Gastroesophageal sphincter (tissue), 3 donors: ENCODE measurements at regions not wholly inside any gene's neighbourhood (a gene's known extent, or its start where the extent isn't known, plus 50 kb on each side); places are given as distances from the start of the nearest gene placed in this dataset.

Experiments
- CTCF ChIP-seq, 4 experiments: fragments of 200-600 bp in 2 of 4; fragments of 450-650 bp in 2 of 4; sonication (generic) in 1 of 4; IDR thresholded peaks; one replicate each; pipeline ENCODE4 v1.5.1; 2017 to 2019; ENCODE audit warnings: antibody characterized with exemption in 4 of 4, mild to moderate bottlenecking in 2 of 4, moderate library complexity in 2 of 4
- EP300 ChIP-seq: sonication (generic); formaldehyde crosslinking; IDR thresholded peaks from one replicate; pipeline ENCODE4 v1.6.1; 2017; ENCODE audit warnings: antibody characterized with exemption, mild to moderate bottlenecking
- POLR2A ChIP-seq, 2 donors: fragments of 450-650 bp; IDR thresholded peaks; one replicate each; pipeline ENCODE4 v1.6.1; 2017; ENCODE audit warnings: antibody characterized with exemption in 2 of 2, mild to moderate bottlenecking in 2 of 2, moderate library complexity in 1 of 2
- POLR2AphosphoS5 ChIP-seq: sonication (generic); formaldehyde crosslinking; IDR thresholded peaks from one replicate; pipeline ENCODE4 v1.6.1; 2017; ENCODE audit warnings: antibody characterized with exemption

- no peak for TF ChIP-seq POLR2AphosphoS5
- TF ChIP-seq CTCF (IDR thresholded peaks at IDR 0.05) = no peak
- no peak for TF ChIP-seq POLR2A (IDR thresholded peaks at IDR 0.05)
- no peak for TF ChIP-seq EP300
Measured at GRCh38 chr7:117931314-117931713, 58.1 kb upstream of the CTTNBP2 start.
